Esophagus squamous epithelium (tissue), 5 donors: ENCODE measurements at regions not wholly inside any gene's neighbourhood (a gene's known extent, or its start where the extent isn't known, plus 50 kb on each side); places are given as distances from the start of the nearest gene placed in this dataset.
A peak's percentile ranks its signal among the peaks of the same experiment; 100 is the strongest.
"Not testable (repeated sequence)": the region's sequence is repeated elsewhere in the genome, so short reads cannot be mapped to it uniquely, and the experiment has no call there.

ENCODE experiments used
- DNase-seq: peaks from one replicate; lab custom pipeline; 2025; lab: John Stamatoyannopoulos, UW
- H3K27ac ChIP-seq, 4 donors: fragments of 200-600 bp; sonication (generic); one replicate each; pipeline ENCODE4 v1.5.1; 2016 to 2019; ENCODE audit warnings: mild to moderate bottlenecking in 1 of 4
- H3K27me3 ChIP-seq, 4 donors: fragments of 200-600 bp; sonication (generic); 1 replicate in 3 of 4; 2 replicates in 1 of 4; pipeline versions ENCODE4 v1.5.1 to v1.6.0; 2017 to 2021; ENCODE audit warnings: antibody characterized with exemption in 1 of 4
- H3K36me3 ChIP-seq, 3 donors: fragments of 200-600 bp; sonication (generic); one replicate each; pipeline ENCODE4 v1.5.1; 2016 to 2019
- H3K4me1 ChIP-seq, 3 donors: fragments of 200-600 bp; sonication (generic); one replicate each; pipeline ENCODE4 v1.5.1; 2017 to 2019
- H3K4me3 ChIP-seq, 4 donors: fragments of 200-600 bp; sonication (generic); 1 replicate in 3 of 4; 2 replicates in 1 of 4; pipeline ENCODE4 v1.5.1; 2016 to 2019; ENCODE audit warnings: mild to moderate bottlenecking in 2 of 4, moderate library complexity in 1 of 4
- H3K9me3 ChIP-seq, 3 donors: fragments of 200-600 bp; sonication (generic); one replicate each; pipeline ENCODE4 v1.5.1; 2016 to 2019
- CTCF ChIP-seq, 6 experiments: fragments of 450-650 bp in 4 of 6; fragments of 200-600 bp in 2 of 6; sonication (generic) in 2 of 6; IDR thresholded peaks; one replicate each; pipeline ENCODE4 v1.5.1; 2016 to 2019; ENCODE audit warnings: antibody characterized with exemption in 6 of 6, mild to moderate bottlenecking in 4 of 6, moderate library complexity in 4 of 6
- POLR2A ChIP-seq, 4 donors: fragments of 450-650 bp; IDR thresholded peaks; one replicate each; pipeline ENCODE4 v1.6.1; 2017; ENCODE audit warnings: antibody characterized with exemption in 4 of 4, mild to moderate bottlenecking in 4 of 4, moderate library complexity in 3 of 4
- WGBS, 2 donors: methylation state at CpG; one replicate each; pipeline ENCODE4 v1.1.5; 2018; 5-methylcytosine and 5-hydroxymethylcytosine counted together
- intact Hi-C: fragments of 100-400 bp; cut with DNase I; formaldehyde crosslinking; loops from one replicate; pipeline ENCODE4 v1.15.0; 2022
- donor health status: DM: yes; HTN: yes; CAD: no.

- no peak overlapping the region for H3K4me3 ChIP-seq
- H3K27me3 ChIP-seq, result no peaks in the 10 kb centered on the region
- TF ChIP-seq CTCF (IDR thresholded peaks at IDR 0.05) (no peak), POLR2A (IDR thresholded peaks at IDR 0.05) (no peak)
- no peak for DNase-seq
- H3K27ac ChIP-seq, result no peak overlapping the region
- WGBS, 2 donors, result 53 to 64% methylated on average over 1 of the region's 1 CpG
- no peaks in the 10 kb centered on the region for H3K9me3 ChIP-seq
- intact Hi-C loops, result no loop called here
- no peaks in the 10 kb centered on the region for H3K36me3 ChIP-seq
- H3K4me1 ChIP-seq, result no peaks in the 10 kb centered on the region
Measured at GRCh38 chr6:119760046-119760445, 410.5 kb upstream of the MAN1A1 start.

- no peaks in the 10 kb centered on the region for H3K9me3 ChIP-seq
- H3K4me1 ChIP-seq, result no peaks in the 10 kb centered on the region
- H3K27me3 ChIP-seq, result no peaks in the 10 kb centered on the region
- TF ChIP-seq POLR2A (IDR thresholded peaks at IDR 0.05), result no peak
- TF ChIP-seq CTCF (IDR thresholded peaks at IDR 0.05), result no peak
- no peak overlapping the region for H3K27ac ChIP-seq
- no peak overlapping the region for H3K4me3 ChIP-seq
- no peaks in the 10 kb centered on the region for H3K36me3 ChIP-seq
- DNase-seq, result no peak
- 43 to 51% methylated on average over 2 of the region's 3 CpGs for WGBS, 2 donors
- intact Hi-C loops, result no loop called here
Measured at GRCh38 chr6:119758385-119758784, 408.8 kb upstream of the MAN1A1 start.

GRCh38 chr6:119757467-119757866, 407.9 kb upstream of the MAN1A1 start:
- no peak for TF ChIP-seq POLR2A (IDR thresholded peaks at IDR 0.05)
- TF ChIP-seq CTCF (IDR thresholded peaks at IDR 0.05), result no peak
- intact Hi-C loops, result no loop called here
- no peaks in the 10 kb centered on the region for H3K9me3 ChIP-seq
- no peaks in the 10 kb centered on the region for H3K27me3 ChIP-seq
- H3K4me3 ChIP-seq, result no peak overlapping the region
- H3K27ac ChIP-seq, result no peak overlapping the region
- H3K36me3 ChIP-seq, result no peaks in the 10 kb centered on the region
- no peaks in the 10 kb centered on the region for H3K4me1 ChIP-seq
- 81 to 86% methylated on average over 2 of the region's 2 CpGs for WGBS, 2 donors
- DNase-seq, result no peak

- intact Hi-C loops, result no loop called here
- Histone ChIP-seq H3K4me3 (no peak overlapping the region), H3K36me3 (no peaks in the 10 kb centered on the region), H3K4me1 (no peaks in the 10 kb centered on the region), H3K27me3 (no peaks in the 10 kb centered on the region), H3K9me3 (no peaks in the 10 kb centered on the region), H3K27ac (no peak overlapping the region)
- TF ChIP-seq CTCF (IDR thresholded peaks at IDR 0.05) (no peak), POLR2A (IDR thresholded peaks at IDR 0.05) (no peak)
- no peak for DNase-seq
- WGBS, 2 donors, result 30 to 75% methylated on average over 4 of the region's 4 CpGs
Measured at GRCh38 chr6:119749335-119749734, 399.8 kb upstream of the MAN1A1 start.

- H3K27ac ChIP-seq, H3K4me3 ChIP-seq, H3K27me3 ChIP-seq, H3K9me3 ChIP-seq, H3K36me3 ChIP-seq, DNase-seq, H3K4me1 ChIP-seq, intact Hi-C loops: not testable (repeated sequence)
- WGBS, 2 donors, result 58 to 59% methylated on average over 3 of the region's 3 CpGs
Measured at GRCh38 chr6:119748535-119748934, 399.0 kb upstream of the MAN1A1 start.

GRCh38 chr6:119742188-119742803, 392.7 kb upstream of the MAN1A1 start:
- H3K27me3 ChIP-seq, result no peaks in the 10 kb centered on the region
- H3K4me3 ChIP-seq, result no peak overlapping the region
- no peak for DNase-seq
- intact Hi-C loops, result no loop called here
- no peaks in the 10 kb centered on the region for H3K9me3 ChIP-seq
- no peaks in the 10 kb centered on the region for H3K4me1 ChIP-seq
- WGBS, 2 donors, result 12 to 16% methylated on average over 6 of the region's 6 CpGs
- no peaks in the 10 kb centered on the region for H3K36me3 ChIP-seq
- H3K27ac ChIP-seq, result no peak overlapping the region
- TF ChIP-seq POLR2A (IDR thresholded peaks at IDR 0.05), result no peak
- peak; percentile 56 to 85 (median 78) for TF ChIP-seq CTCF (IDR thresholded peaks at IDR 0.05)
